HG03196 (cell line): ENCODE measurements at regions not wholly inside any gene's neighbourhood (a gene's known extent, or its start where the extent isn't known, plus 50 kb on each side); places are given as distances from the start of the nearest gene placed in this dataset.

Experiments used
- ATAC-seq: cut with Tn5 transposase; IDR thresholded peaks from one replicate; pipeline ENCODE4 v1.9.1; 2021; ENCODE audit not compliant: unreplicated experiment

- no peak for ATAC-seq
Measured at GRCh38 chr22:34971456-34971855, 94.5 kb upstream of the ISX start.

DNA sequence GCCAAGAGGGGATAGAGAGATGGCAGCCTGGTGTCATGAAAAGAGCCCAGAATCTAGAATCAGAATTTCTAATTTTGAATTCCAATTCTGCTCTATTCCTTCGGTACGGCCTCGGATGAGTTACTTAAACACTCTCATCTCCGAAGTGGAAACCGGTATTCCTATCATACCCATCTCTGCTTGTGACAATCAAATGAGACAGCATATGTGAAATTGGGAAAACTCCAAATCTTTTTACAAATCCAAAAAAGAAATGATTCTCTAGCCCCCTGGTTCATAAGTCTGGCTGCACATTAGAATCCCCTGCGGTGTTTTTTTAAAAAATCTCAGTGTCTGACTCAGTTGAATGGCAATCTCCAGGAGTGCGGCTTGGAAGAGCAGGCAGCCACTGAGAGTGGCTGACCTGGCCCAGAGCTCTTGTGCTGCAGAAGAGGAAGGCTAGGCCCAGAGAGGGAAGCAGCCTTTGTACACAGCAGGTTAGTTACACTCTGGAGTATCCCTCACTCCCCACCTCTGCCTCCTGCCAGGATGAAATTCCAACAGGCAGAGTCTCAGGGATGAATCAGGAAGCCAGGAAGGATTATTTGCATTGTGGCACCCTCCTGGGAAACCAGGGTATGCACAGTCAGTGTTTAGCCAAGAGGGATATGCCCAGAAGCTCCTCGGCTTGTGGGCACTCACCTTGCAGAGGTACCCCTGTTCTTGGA, 93.6 kb upstream of the ISX start:
- no peak for ATAC-seq

DNA sequence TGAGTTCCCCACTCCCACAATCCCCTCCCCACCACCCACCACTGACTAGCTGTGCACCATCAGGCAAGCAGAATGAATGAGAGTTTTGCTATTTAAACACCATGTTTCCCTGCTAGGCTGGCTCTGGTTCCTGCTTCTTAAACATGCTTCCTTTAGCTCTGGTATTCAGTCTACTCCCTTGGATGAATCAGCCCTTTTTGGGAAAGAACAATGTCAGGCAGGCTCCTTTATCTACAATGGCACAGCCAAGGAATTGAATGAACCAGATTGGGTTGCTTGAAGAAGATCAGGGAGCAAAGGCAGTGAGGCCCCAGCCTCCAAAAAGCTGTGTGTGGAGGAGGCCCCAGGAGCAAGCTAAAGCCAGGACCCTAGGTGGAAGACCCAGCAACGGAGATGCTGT, 92.9 kb upstream of the ISX start:
- no peak for ATAC-seq

DNA sequence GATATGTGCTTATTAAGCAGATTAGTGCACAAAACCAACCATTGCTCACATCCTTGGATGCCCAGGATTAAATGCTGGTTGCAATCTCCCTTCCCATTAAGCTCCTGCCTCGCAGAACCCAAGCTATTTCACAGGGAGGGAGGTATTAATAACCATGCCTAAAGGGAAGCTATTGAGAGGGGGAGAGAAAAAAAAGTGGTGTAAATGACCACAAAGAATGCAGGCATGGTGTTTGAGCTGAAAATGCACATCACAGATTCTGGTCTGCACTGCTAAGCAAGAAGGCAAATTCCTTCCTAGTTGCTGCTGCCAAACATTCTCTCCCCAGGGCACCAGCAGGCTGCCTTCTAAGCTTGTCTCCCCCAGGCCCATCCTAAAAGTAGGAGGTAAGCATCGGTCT, 92.0 kb upstream of the ISX start:
- ATAC-seq, result no peak

- ATAC-seq, result no peak
Measured at GRCh38 chr22:34975721-34976120, 90.2 kb upstream of the ISX start.

DNA sequence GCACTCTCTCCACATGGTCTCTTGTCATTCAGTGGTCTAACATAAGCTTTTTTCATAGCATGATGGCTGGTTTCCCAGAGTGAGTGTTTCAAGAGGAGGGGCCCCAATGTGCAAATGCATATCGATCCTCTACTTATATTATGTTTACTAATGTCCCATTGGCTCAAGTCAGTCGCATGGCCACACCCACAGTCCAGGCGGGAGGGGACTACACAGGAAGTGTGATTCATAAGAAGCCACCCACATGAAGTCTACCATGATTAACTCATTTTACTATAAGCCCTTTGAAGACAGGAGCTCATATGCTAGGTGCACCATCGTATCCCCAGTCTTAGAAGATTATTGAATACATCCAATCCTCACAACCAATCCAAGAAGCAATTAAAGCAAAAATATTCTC, 89.5 kb upstream of the ISX start:
- ATAC-seq, result no peak

DNA sequence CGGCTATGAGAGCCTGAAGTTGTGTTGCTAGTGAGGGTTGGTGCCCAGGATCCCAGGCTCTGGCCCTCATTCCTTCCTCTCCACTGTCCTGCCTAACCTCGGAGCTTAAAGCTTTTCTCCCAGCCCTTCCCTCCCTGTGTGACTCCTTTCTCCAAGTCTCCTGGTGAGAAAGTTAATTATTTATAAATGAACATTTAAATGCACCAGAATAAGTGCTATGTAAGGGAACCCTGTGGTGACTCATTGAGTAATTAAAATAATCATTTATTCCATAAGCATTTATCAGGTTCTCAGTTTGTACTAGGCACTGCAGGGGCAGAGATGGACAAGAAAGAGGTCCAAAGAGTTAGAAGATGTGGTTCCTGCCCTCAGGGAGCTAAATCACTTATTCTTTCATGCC, 89.1 kb upstream of the ISX start:
- ATAC-seq, result no peak

GRCh38 chr22:34986523-34986922, 79.4 kb upstream of the ISX start:
- ATAC-seq, result no peak

DNA sequence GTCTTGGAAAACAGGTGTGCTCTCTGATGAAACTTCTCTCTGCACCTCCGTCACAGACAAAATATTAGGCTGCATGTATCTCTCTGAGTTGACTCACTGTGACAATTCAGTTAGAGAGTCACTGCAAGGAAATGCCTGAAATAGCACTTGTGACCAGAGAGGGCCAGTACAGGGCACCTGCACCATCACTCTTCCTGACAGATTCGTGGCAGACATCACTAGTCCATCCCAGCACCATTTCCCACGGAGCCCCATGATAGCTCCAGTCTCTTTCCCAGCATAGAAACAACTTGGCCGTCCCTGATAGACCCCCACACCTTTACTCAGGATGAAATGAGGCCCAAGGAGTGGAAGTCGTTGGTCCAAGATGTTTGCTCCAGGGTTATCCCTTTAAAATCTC, 73.3 kb upstream of the ISX start:
- no peak for ATAC-seq

- ATAC-seq, result no peak
Measured at GRCh38 chr22:34993548-34993947, 72.4 kb upstream of the ISX start.

DNA sequence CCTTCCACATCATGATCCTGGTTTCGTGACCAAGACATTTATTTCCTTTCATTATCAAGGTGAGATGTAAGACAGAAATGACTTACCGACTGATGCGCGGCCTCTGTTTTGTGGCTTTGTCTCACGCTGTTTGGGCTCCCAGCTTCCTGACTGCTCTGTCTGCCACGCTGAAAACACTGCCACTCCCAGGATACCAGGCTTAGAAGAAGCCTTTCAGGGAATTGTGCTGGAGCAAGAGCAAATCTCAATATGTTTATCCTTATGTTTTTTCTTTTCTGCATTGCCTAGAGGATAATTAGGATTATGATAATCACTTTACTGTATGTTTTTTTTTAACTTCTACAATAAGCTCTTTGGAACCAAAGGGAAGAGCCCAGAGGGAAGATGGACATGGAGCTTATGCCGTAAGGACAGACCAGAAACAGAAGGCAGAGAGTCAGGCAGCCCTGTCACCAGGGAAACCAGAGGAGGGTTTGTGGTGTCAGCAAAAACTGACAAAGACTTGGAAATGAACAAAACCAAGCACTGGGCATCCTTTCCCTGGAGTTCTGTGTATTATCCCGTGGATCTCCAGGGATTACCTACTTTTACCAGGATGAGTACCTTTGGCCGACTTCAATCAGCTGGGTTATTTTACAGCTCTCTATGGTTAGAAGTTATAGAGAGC, 68.2 kb upstream of the ISX start:
- ATAC-seq, result no peak

GRCh38 chr22:34998921-34999320, 67.0 kb upstream of the ISX start:
- no peak for ATAC-seq

- ATAC-seq, result no peak
Measured at GRCh38 chr22:35008213-35008612, 57.7 kb upstream of the ISX start.

DNA sequence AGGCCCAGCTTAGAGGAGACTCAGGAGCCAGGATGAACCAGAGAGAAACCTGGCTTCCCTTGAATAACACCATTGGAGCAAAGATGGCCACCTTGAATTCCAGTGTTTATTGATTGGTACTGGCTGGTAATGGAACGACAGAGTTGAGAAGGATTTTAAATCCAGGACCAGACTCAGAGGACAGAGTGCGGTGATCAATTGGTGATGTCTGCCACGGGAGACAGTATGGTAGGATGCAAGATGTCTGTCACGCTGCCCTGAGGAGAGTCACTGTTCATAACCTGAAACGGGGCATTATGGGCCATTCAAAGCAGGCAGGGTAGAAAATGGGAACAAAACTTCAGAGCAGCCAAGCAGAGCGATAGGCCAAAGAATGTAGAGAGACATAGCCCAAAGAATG, 55.4 kb upstream of the ISX start:
- ATAC-seq, result no peak

DNA sequence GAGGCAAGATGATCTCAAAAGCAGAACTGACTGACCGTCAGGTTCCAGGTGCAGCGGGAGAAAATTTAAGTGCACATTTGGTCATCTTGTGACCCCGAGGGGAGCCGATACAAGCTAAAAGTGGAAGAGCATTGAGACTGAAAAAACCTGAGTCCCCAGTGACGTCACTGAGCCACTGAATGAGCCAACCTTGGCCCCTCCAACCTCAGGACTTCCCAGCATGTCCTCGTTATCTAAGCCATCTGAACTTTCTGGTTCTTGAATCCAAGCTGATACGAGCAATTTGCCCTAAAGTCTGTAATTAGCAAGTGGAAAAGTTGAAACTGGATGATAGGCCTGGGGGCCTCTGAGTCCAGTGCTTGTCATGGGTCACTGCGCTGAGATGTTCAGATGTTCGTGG, 51.1 kb upstream of the ISX start:
- ATAC-seq, result no peak
